Neural cell (in vitro differentiated cells): ENCODE measurements at regions not wholly inside any gene's neighbourhood (a gene's known extent, or its start where the extent isn't known, plus 50 kb on each side); places are given as distances from the start of the nearest gene placed in this dataset.

Experiments
- EZH2 ChIP-seq: fragments of 200-600, 300-800 bp; shearing (Covaris generic), sonication (generic); IDR thresholded peaks from 2 replicates; pipeline ENCODE4 v1.6.1; 2014; ENCODE audit warnings: antibody characterized with exemption, low read length, borderline replicate concordance, mild to moderate bottlenecking; ENCODE audit not compliant: insufficient read depth, poor library complexity, severe bottlenecking
- POLR2AphosphoS5 ChIP-seq: IDR thresholded peaks from 2 replicates; pipeline ENCODE4 v1.6.1; 2012
- REST ChIP-seq: IDR thresholded peaks from 2 replicates; pipeline ENCODE4 v1.6.1; 2012; ENCODE audit warnings: borderline replicate concordance
- TF ChIP-seq, protein P1 (sequence below): fragments of 450-650 bp; IDR thresholded peaks from 2 replicates; pipeline ENCODE4 v1.5.1; 2014; ENCODE audit warnings: antibody characterized with exemption, mild to moderate bottlenecking, moderate library complexity; ENCODE audit not compliant: poor library complexity, severe bottlenecking

- TF ChIP-seq, protein P1, sequence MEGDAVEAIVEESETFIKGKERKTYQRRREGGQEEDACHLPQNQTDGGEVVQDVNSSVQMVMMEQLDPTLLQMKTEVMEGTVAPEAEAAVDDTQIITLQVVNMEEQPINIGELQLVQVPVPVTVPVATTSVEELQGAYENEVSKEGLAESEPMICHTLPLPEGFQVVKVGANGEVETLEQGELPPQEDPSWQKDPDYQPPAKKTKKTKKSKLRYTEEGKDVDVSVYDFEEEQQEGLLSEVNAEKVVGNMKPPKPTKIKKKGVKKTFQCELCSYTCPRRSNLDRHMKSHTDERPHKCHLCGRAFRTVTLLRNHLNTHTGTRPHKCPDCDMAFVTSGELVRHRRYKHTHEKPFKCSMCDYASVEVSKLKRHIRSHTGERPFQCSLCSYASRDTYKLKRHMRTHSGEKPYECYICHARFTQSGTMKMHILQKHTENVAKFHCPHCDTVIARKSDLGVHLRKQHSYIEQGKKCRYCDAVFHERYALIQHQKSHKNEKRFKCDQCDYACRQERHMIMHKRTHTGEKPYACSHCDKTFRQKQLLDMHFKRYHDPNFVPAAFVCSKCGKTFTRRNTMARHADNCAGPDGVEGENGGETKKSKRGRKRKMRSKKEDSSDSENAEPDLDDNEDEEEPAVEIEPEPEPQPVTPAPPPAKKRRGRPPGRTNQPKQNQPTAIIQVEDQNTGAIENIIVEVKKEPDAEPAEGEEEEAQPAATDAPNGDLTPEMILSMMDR = no peak
- TF ChIP-seq EZH2 (no peak), POLR2AphosphoS5 (no peak), REST (no peak)
Measured at GRCh38 chr3:74722211-74722610, 107.8 kb upstream of the CNTN3 start.
